BJ (cell line): ENCODE measurements at regions not wholly inside any gene's neighbourhood (a gene's known extent, or its start where the extent isn't known, plus 50 kb on each side); places are given as distances from the start of the nearest gene placed in this dataset.
"Not testable (repeated sequence)": the region's sequence is repeated elsewhere in the genome, so short reads cannot be mapped to it uniquely, and the experiment has no call there.

Experiments used
- CTCF ChIA-PET: fragments of 350-600 bp; formaldehyde crosslinking; extraction: SDS; loops from one replicate; lab custom pipeline; 2021; ENCODE audit warnings: antibody characterized with exemption, inconsistent platforms; lab: Yijun Ruan, JAX
- POLR2A ChIA-PET: fragments of 300-600 bp; sonication (Branson Sonifier 250); formaldehyde crosslinking; extraction: SDS; loops from one replicate; lab custom pipeline; 2021; ENCODE audit warnings: antibody characterized with exemption; lab: Charles Lee
- DNase-seq: peaks from one replicate; pipeline ENCODE4 v3.0.0-alpha.2; 2011; ENCODE audit warnings: low read depth
- H3K27me3 ChIP-seq: 2 replicates; pipeline ENCODE4 v1.6.0; 2011; ENCODE audit warnings: low read length; ENCODE audit not compliant: control insufficient read depth, insufficient read depth
- H3K36me3 ChIP-seq: 2 replicates; pipeline ENCODE4 v1.5.1; 2011; ENCODE audit warnings: low read length; ENCODE audit not compliant: control insufficient read depth, insufficient read depth
- H3K4me3 ChIP-seq: 2 replicates; pipeline ENCODE4 v1.5.1; 2011; ENCODE audit warnings: low read depth, mild to moderate bottlenecking, control low read depth, low read length
- CTCF ChIP-seq: IDR thresholded peaks from 2 replicates; pipeline ENCODE4 v1.5.1; 2011; ENCODE audit warnings: low read depth, mild to moderate bottlenecking, control low read depth, inconsistent platforms, low read length, moderate library complexity; ENCODE audit not compliant: insufficient read depth

- Histone ChIP-seq H3K27me3 (no peaks in the 10 kb centered on the region; the same call in 1 of the 2 replicates), H3K36me3 (no peaks in the 10 kb centered on the region), H3K4me3 (no peak overlapping the region)
- DNase-seq: no peak
- ChIA-PET POLR2A (no interaction called here), CTCF (no interaction called here)
- no peak for TF ChIP-seq CTCF
Measured at GRCh38 chr2:175351512-175351911, 170.0 kb upstream of the ATP5MC3 start.

GRCh38 chr2:175350105-175350504 lies 168.6 kb upstream of the ATP5MC3 start:
- no peaks in the 10 kb centered on the region; the same call in 1 of the 2 replicates for H3K27me3 ChIP-seq
- no peaks in the 10 kb centered on the region for H3K36me3 ChIP-seq
- TF ChIP-seq CTCF: no peak
- H3K4me3 ChIP-seq: no peak overlapping the region
- peak; percentile 7 for DNase-seq
- ChIA-PET CTCF (no interaction called here), POLR2A (no interaction called here)

- no peaks in the 10 kb centered on the region; the same call in 1 of the 2 replicates for H3K27me3 ChIP-seq
- CTCF ChIA-PET: no interaction called here
- H3K36me3 ChIP-seq: no peaks in the 10 kb centered on the region
- DNase-seq: no peak
- TF ChIP-seq CTCF: no peak
- POLR2A ChIA-PET: no interaction called here
- no peak overlapping the region for H3K4me3 ChIP-seq
Measured at GRCh38 chr2:175342085-175342484, 160.6 kb upstream of the ATP5MC3 start.

- Histone ChIP-seq H3K27me3 (no peaks in the 10 kb centered on the region), H3K36me3 (no peaks in the 10 kb centered on the region), H3K4me3 (no peak overlapping the region)
- TF ChIP-seq CTCF: no peak
- CTCF ChIA-PET: interaction anchor here (0.8 to 1.9 kb wide), 5 partner anchors 9 to 768 kb away, joined by 3 to 6 read pairs (median 5); no protein-coding TSS in a partner anchor
- POLR2A ChIA-PET: no interaction called here
- no peak for DNase-seq
Measured at GRCh38 chr2:175330195-175330594, 148.7 kb upstream of the ATP5MC3 start.

- ChIA-PET POLR2A (no interaction called here), CTCF (no interaction called here)
- no peak overlapping the region for H3K4me3 ChIP-seq
- no peaks in the 10 kb centered on the region for H3K36me3 ChIP-seq
- H3K27me3 ChIP-seq: no peaks in the 10 kb centered on the region
- no peak for TF ChIP-seq CTCF
- no peak for DNase-seq
Measured at GRCh38 chr2:175326801-175327200, 145.3 kb upstream of the ATP5MC3 start.

GRCh38 chr2:175326164-175326563 lies 144.7 kb upstream of the ATP5MC3 start:
- H3K36me3 ChIP-seq, POLR2A ChIA-PET, DNase-seq, H3K4me3 ChIP-seq, CTCF ChIA-PET, H3K27me3 ChIP-seq: not testable (repeated sequence)
